Right lung (tissue), 2 donors: ENCODE measurements at regions not wholly inside any gene's neighbourhood (a gene's known extent, or its start where the extent isn't known, plus 50 kb on each side); places are given as distances from the start of the nearest gene placed in this dataset.

Experiments used
- DNase-seq, 2 donors: peaks; one replicate each; pipeline ENCODE4 v3.0.0-alpha.2; 2013

- no peak for DNase-seq
These were observed 61.3 kb upstream of the GIMD1 start for GRCh38 chr4:106429885-106430284.

GRCh38 chr4:106426069-106426468, 57.5 kb upstream of the GIMD1 start:
- no peak for DNase-seq

- DNase-seq = no peak
These were observed 57.0 kb upstream of the GIMD1 start for GRCh38 chr4:106425576-106425975.

GRCh38 chr4:106424426-106424825, 55.8 kb upstream of the GIMD1 start:
- DNase-seq = no peak

GRCh38 chr4:106423791-106424190, 55.2 kb upstream of the GIMD1 start:
- no peak for DNase-seq

GRCh38 chr4:106422766-106423165, 54.2 kb upstream of the GIMD1 start:
- no peak for DNase-seq

GRCh38 chr4:106421441-106422296, 53.1 kb upstream of the GIMD1 start:
- DNase-seq = no peak

- no peak for DNase-seq
These were observed 49.9 kb upstream of the GIMD1 start for GRCh38 chr4:106418444-106418843.
